ENCODE measurements at regions not wholly inside any gene's neighbourhood (a gene's known extent, or its start where the extent isn't known, plus 50 kb on each side); places are given as distances from the start of the nearest gene placed in this dataset.

GRCh38 chr1:80436851-80437250 lies 1363.9 kb upstream of the ADGRL2 start:
- Histone ChIP-seq H3K4me1 (ENCODE audit: control insufficient read depth, insufficient read depth, low read depth, low read length) (no peaks in the 10 kb centered on the region), H4K91ac (ENCODE audit: low read length) (no peak overlapping the region), H3K9ac (ENCODE audit: low read length) (no peak overlapping the region), H2AFZ (ENCODE audit: low read depth, low read length) (no peak overlapping the region), H3K79me1 (replicated peaks; ENCODE audit: low read length, poor library complexity, severe bottlenecking) (no peaks in the 10 kb centered on the region), H3K27ac (ENCODE audit: low read length, poor library complexity, severe bottlenecking) (no peak overlapping the region), H2BK120ac (ENCODE audit: low read depth, low read length) (no peak overlapping the region), H4K8ac (ENCODE audit: low read length) (no peak overlapping the region), H3K14ac (ENCODE audit: low read length in 2 of 2) (no peak overlapping the region), H2BK5ac (ENCODE audit: low read depth, low read length, poor library complexity, severe bottlenecking) (no peak overlapping the region), H3K4ac (ENCODE audit: low read depth in 1 of 2, low read length in 2 of 2) (no peak overlapping the region), H3K18ac (ENCODE audit: low read depth in 1 of 2, low read length in 2 of 2) (no peak overlapping the region), H3K4me3 (ENCODE audit: insufficient read depth in 1 of 2, low read depth in 1 of 2, low read length in 2 of 2) (no peak overlapping the region), H3K36me3 (ENCODE audit: control insufficient read depth in 1 of 2, insufficient read depth in 2 of 2, low read depth in 1 of 2, low read length in 2 of 2) (no peaks in the 10 kb centered on the region), H3K23ac (ENCODE audit: low read length in 2 of 2) (no peak overlapping the region), H3K27me3 (ENCODE audit: control insufficient read depth in 1 of 2, insufficient read depth in 1 of 2, low read length in 2 of 2) (no peaks in the 10 kb centered on the region), H2BK12ac (ENCODE audit: low read length in 2 of 2) (no peak overlapping the region), H3K4me2 (ENCODE audit: low read length, poor library complexity, severe bottlenecking) (no peak overlapping the region), H2BK15ac (ENCODE audit: low read depth, poor library complexity, severe bottlenecking) (no peak overlapping the region), H3K9me3 (ENCODE audit: control insufficient read depth, low read length) (peaks cover 8% of the 10 kb centered on the region), H2AK5ac (ENCODE audit: low read length, severe bottlenecking) (no peak overlapping the region)
- no peak for DNase-seq
- no CpG with 5 or more reads among the region's 1 CpG for WGBS

- Histone ChIP-seq H4K8ac (ENCODE audit: low read length) (no peak overlapping the region), H3K9me3 (ENCODE audit: control insufficient read depth, low read length) (no peaks in the 10 kb centered on the region), H2BK120ac (ENCODE audit: low read depth, low read length) (no peak overlapping the region), H3K4me2 (ENCODE audit: low read length, poor library complexity, severe bottlenecking) (no peak overlapping the region), H3K23ac (ENCODE audit: low read length in 2 of 2) (no peak overlapping the region), H3K9ac (ENCODE audit: low read length) (no peak overlapping the region), H2AFZ (ENCODE audit: low read depth, low read length) (no peak overlapping the region), H3K4me3 (ENCODE audit: insufficient read depth in 1 of 2, low read depth in 1 of 2, low read length in 2 of 2) (no peak overlapping the region), H2BK12ac (ENCODE audit: low read length in 2 of 2) (no peak overlapping the region), H4K91ac (ENCODE audit: low read length) (no peak overlapping the region), H3K4ac (ENCODE audit: low read depth in 1 of 2, low read length in 2 of 2) (no peak overlapping the region), H3K27ac (ENCODE audit: low read length, poor library complexity, severe bottlenecking) (no peak overlapping the region), H3K27me3 (ENCODE audit: control insufficient read depth in 1 of 2, insufficient read depth in 1 of 2, low read length in 2 of 2) (no peaks in the 10 kb centered on the region), H3K4me1 (ENCODE audit: control insufficient read depth, insufficient read depth, low read depth, low read length) (no peaks in the 10 kb centered on the region), H3K36me3 (ENCODE audit: control insufficient read depth in 1 of 2, insufficient read depth in 2 of 2, low read depth in 1 of 2, low read length in 2 of 2) (no peaks in the 10 kb centered on the region), H3K14ac (ENCODE audit: low read length in 2 of 2) (no peak overlapping the region), H2AK5ac (ENCODE audit: low read length, severe bottlenecking) (no peak overlapping the region), H2BK15ac (ENCODE audit: low read depth, poor library complexity, severe bottlenecking) (no peak overlapping the region), H3K79me1 (replicated peaks; ENCODE audit: low read length, poor library complexity, severe bottlenecking) (no peaks in the 10 kb centered on the region), H3K18ac (ENCODE audit: low read depth in 1 of 2, low read length in 2 of 2) (no peak overlapping the region), H2BK5ac (ENCODE audit: low read depth, low read length, poor library complexity, severe bottlenecking) (no peak overlapping the region)
- DNase-seq, result no peak
- 100% methylated on average over 1 of the region's 3 CpGs for WGBS
Measured at GRCh38 chr1:80427881-80428280, 1372.9 kb upstream of the ADGRL2 start.

GRCh38 chr1:80424249-80424648 lies 1376.5 kb upstream of the ADGRL2 start:
- no peaks in the 10 kb centered on the region for H3K4me1 ChIP-seq (ENCODE audit: control insufficient read depth, insufficient read depth, low read depth, low read length)
- H2BK12ac ChIP-seq (ENCODE audit: low read length in 2 of 2), result no peak overlapping the region
- no peaks in the 10 kb centered on the region for H3K9me3 ChIP-seq (ENCODE audit: control insufficient read depth, low read length)
- no peak overlapping the region for H2AK5ac ChIP-seq (ENCODE audit: low read length, severe bottlenecking)
- no peak overlapping the region for H3K18ac ChIP-seq (ENCODE audit: low read depth in 1 of 2, low read length in 2 of 2)
- H3K4ac ChIP-seq (ENCODE audit: low read depth in 1 of 2, low read length in 2 of 2), result no peak overlapping the region
- DNase-seq, result no peak
- no peak overlapping the region for H2BK120ac ChIP-seq (ENCODE audit: low read depth, low read length)
- H4K8ac ChIP-seq (ENCODE audit: low read length), result no peak overlapping the region
- H3K14ac ChIP-seq (ENCODE audit: low read length in 2 of 2), result no peak overlapping the region
- no peak overlapping the region for H2AFZ ChIP-seq (ENCODE audit: low read depth, low read length)
- no peak overlapping the region for H4K91ac ChIP-seq (ENCODE audit: low read length)
- H3K9ac ChIP-seq (ENCODE audit: low read length), result no peak overlapping the region
- H3K27me3 ChIP-seq (ENCODE audit: control insufficient read depth in 1 of 2, insufficient read depth in 1 of 2, low read length in 2 of 2), result no peaks in the 10 kb centered on the region
- H3K4me3 ChIP-seq (ENCODE audit: insufficient read depth in 1 of 2, low read depth in 1 of 2, low read length in 2 of 2), result no peak overlapping the region
- H3K4me2 ChIP-seq (ENCODE audit: low read length, poor library complexity, severe bottlenecking), result no peak overlapping the region
- H2BK5ac ChIP-seq (ENCODE audit: low read depth, low read length, poor library complexity, severe bottlenecking), result no peak overlapping the region
- H3K23ac ChIP-seq (ENCODE audit: low read length in 2 of 2), result no peak overlapping the region
- H3K27ac ChIP-seq (ENCODE audit: low read length, poor library complexity, severe bottlenecking), result no peak overlapping the region
- no CpG with 5 or more reads among the region's 1 CpG for WGBS
- no peak overlapping the region for H2BK15ac ChIP-seq (ENCODE audit: low read depth, poor library complexity, severe bottlenecking)
- no peaks in the 10 kb centered on the region for H3K36me3 ChIP-seq (ENCODE audit: control insufficient read depth in 1 of 2, insufficient read depth in 2 of 2, low read depth in 1 of 2, low read length in 2 of 2)
- no peaks in the 10 kb centered on the region for H3K79me1 ChIP-seq (replicated peaks; ENCODE audit: low read length, poor library complexity, severe bottlenecking)

GRCh38 chr1:80418134-80418533 lies 1382.6 kb upstream of the ADGRL2 start:
- no peak overlapping the region for H2BK5ac ChIP-seq (ENCODE audit: low read depth, low read length, poor library complexity, severe bottlenecking)
- no peak overlapping the region for H4K91ac ChIP-seq (ENCODE audit: low read length)
- no peaks in the 10 kb centered on the region for H3K36me3 ChIP-seq (ENCODE audit: control insufficient read depth in 1 of 2, insufficient read depth in 2 of 2, low read depth in 1 of 2, low read length in 2 of 2)
- H3K4me3 ChIP-seq (ENCODE audit: insufficient read depth in 1 of 2, low read depth in 1 of 2, low read length in 2 of 2), result no peak overlapping the region
- H2AK5ac ChIP-seq (ENCODE audit: low read length, severe bottlenecking), result no peak overlapping the region
- no peak overlapping the region for H2BK15ac ChIP-seq (ENCODE audit: low read depth, poor library complexity, severe bottlenecking)
- H3K4me2 ChIP-seq (ENCODE audit: low read length, poor library complexity, severe bottlenecking), result no peak overlapping the region
- H2AFZ ChIP-seq (ENCODE audit: low read depth, low read length), result no peak overlapping the region
- no peaks in the 10 kb centered on the region for H3K9me3 ChIP-seq (ENCODE audit: control insufficient read depth, low read length)
- no peaks in the 10 kb centered on the region for H3K79me1 ChIP-seq (replicated peaks; ENCODE audit: low read length, poor library complexity, severe bottlenecking)
- H3K27me3 ChIP-seq (ENCODE audit: control insufficient read depth in 1 of 2, insufficient read depth in 1 of 2, low read length in 2 of 2), result no peaks in the 10 kb centered on the region
- no peak overlapping the region for H3K9ac ChIP-seq (ENCODE audit: low read length)
- H3K27ac ChIP-seq (ENCODE audit: low read length, poor library complexity, severe bottlenecking), result peak overlapping the region; percentile 47
- no peak overlapping the region for H2BK120ac ChIP-seq (ENCODE audit: low read depth, low read length)
- no peak overlapping the region for H2BK12ac ChIP-seq (ENCODE audit: low read length in 2 of 2)
- no CpG with 5 or more reads among the region's 1 CpG for WGBS
- H3K23ac ChIP-seq (ENCODE audit: low read length in 2 of 2), result no peak overlapping the region
- no peak overlapping the region for H3K4ac ChIP-seq (ENCODE audit: low read depth in 1 of 2, low read length in 2 of 2)
- H3K14ac ChIP-seq (ENCODE audit: low read length in 2 of 2), result no peak overlapping the region
- H4K8ac ChIP-seq (ENCODE audit: low read length), result no peak overlapping the region
- DNase-seq, result no peak
- no peak overlapping the region for H3K18ac ChIP-seq (ENCODE audit: low read depth in 1 of 2, low read length in 2 of 2)
- H3K4me1 ChIP-seq (ENCODE audit: control insufficient read depth, insufficient read depth, low read depth, low read length), result peaks cover 1% of the 10 kb centered on the region

Data from mesenchymal stem cell (in vitro differentiated cells and primary cell).